ENCODE measurements at regions not wholly inside any gene's neighbourhood (a gene's known extent, or its start where the extent isn't known, plus 50 kb on each side); places are given as distances from the start of the nearest gene placed in this dataset.

DNA sequence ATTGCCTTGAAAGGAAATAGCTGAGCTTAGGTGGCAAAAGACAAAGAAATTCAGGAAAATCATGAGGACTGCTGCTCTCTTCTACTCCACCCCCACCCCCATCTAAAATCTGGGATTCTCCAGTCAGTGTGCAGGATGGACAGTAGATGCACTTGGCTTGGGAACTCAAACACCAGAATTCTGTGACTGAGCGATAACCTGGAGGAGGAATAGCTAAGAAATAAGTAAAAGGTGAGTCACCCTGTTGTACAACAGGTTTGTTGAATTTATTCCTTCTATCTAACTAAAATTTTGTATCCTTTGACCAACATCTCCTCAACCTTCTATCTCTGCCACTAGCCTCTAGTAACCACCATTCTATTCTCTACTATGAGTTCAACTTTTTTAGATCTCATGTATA, 1029.9 kb upstream of the ACVR2A start:
- TF ChIP-seq POLR2AphosphoS5 (IDR thresholded peaks at IDR 0.05; ENCODE audit: low read depth) = no peak
- TF ChIP-seq, protein P1, sequence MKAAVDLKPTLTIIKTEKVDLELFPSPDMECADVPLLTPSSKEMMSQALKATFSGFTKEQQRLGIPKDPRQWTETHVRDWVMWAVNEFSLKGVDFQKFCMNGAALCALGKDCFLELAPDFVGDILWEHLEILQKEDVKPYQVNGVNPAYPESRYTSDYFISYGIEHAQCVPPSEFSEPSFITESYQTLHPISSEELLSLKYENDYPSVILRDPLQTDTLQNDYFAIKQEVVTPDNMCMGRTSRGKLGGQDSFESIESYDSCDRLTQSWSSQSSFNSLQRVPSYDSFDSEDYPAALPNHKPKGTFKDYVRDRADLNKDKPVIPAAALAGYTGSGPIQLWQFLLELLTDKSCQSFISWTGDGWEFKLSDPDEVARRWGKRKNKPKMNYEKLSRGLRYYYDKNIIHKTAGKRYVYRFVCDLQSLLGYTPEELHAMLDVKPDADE (IDR thresholded peaks at IDR 0.05) = no peak

Data from GM23338 (cell line).